ENCODE measurements at regions not wholly inside any gene's neighbourhood (a gene's known extent, or its start where the extent isn't known, plus 50 kb on each side); places are given as distances from the start of the nearest gene placed in this dataset.

GRCh38 chr4:54542540-54543041 lies 115.2 kb upstream of the KIT start:
- TF ChIP-seq CTCF (IDR thresholded peaks at IDR 0.05) (no peak), EZH2 (IDR thresholded peaks at IDR 0.05) (no peak)

All from neural progenitor cell (in vitro differentiated cells).